MM.1S (cell line): ENCODE measurements at regions not wholly inside any gene's neighbourhood (a gene's known extent, or its start where the extent isn't known, plus 50 kb on each side); places are given as distances from the start of the nearest gene placed in this dataset.

Experiments
- DNase-seq: peaks from one replicate; pipeline ENCODE4 v3.0.0-alpha.2; 2015
- H2AFZ ChIP-seq: fragments of 300-600 bp; sonication (generic); 2 replicates; pipeline ENCODE4 v1.6.0; 2016; ENCODE audit warnings: antibody characterized with exemption, low read length
- H3F3A ChIP-seq: fragments of 300-600 bp; sonication (generic); 2 replicates; pipeline ENCODE4 v1.6.1; 2016; ENCODE audit warnings: mild to moderate bottlenecking, antibody characterized with exemption, low read length, moderate library complexity, mixed read lengths; ENCODE audit not compliant: insufficient read depth
- H3K27ac ChIP-seq: fragments of 300-600 bp; sonication (generic); 2 replicates; pipeline ENCODE4 v1.5.1; 2016; ENCODE audit warnings: mild to moderate bottlenecking, low read length
- H3K27me3 ChIP-seq: fragments of 300-600 bp; sonication (generic); replicated peaks from 2 replicates; pipeline ENCODE4 v1.6.0; 2016; ENCODE audit warnings: low read length; ENCODE audit not compliant: insufficient read depth
- H3K36me3 ChIP-seq: fragments of 300-600 bp; sonication (generic); replicated peaks from 2 replicates; pipeline ENCODE4 v1.6.1; 2016; ENCODE audit warnings: mild to moderate bottlenecking, low read length, mixed read lengths; ENCODE audit not compliant: insufficient read depth
- H3K4me1 ChIP-seq: fragments of 300-600 bp; sonication (generic); 2 replicates; pipeline ENCODE4 v1.6.1; 2016; ENCODE audit warnings: low read length, mixed read lengths
- H3K4me2 ChIP-seq: fragments of 300-600 bp; sonication (generic); 2 replicates; pipeline ENCODE4 v1.6.0; 2016; ENCODE audit warnings: low read depth, low read length
- H3K4me3 ChIP-seq: fragments of 300-600 bp; sonication (generic); 2 replicates; pipeline ENCODE4 v1.5.1; 2016; ENCODE audit warnings: low read length, mixed read lengths
- H3K79me2 ChIP-seq: fragments of 300-600 bp; sonication (generic); 2 replicates; pipeline ENCODE4 v1.6.1; 2016; ENCODE audit warnings: mixed run types, low read length, mixed read lengths
- H3K9ac ChIP-seq: fragments of 300-600 bp; sonication (generic); 2 replicates; pipeline ENCODE4 v1.6.1; 2016; ENCODE audit warnings: low read length, mixed read lengths
- H3K9me2 ChIP-seq: fragments of 300-600 bp; sonication (generic); replicated peaks from 2 replicates; pipeline ENCODE4 v1.6.1; 2016; ENCODE audit warnings: mild to moderate bottlenecking, low read length, mixed read lengths; ENCODE audit not compliant: insufficient read depth
- H3K9me3 ChIP-seq: fragments of 300-600 bp; sonication (generic); replicated peaks from 2 replicates; pipeline ENCODE4 v1.6.1; 2016; ENCODE audit warnings: mild to moderate bottlenecking, low read length, mixed read lengths; ENCODE audit not compliant: insufficient read depth
- H4K20me1 ChIP-seq: fragments of 300-600 bp; sonication (generic); 2 replicates; pipeline ENCODE4 v1.6.1; 2016; ENCODE audit warnings: mild to moderate bottlenecking, low read length, moderate library complexity, mixed read lengths; ENCODE audit not compliant: insufficient read depth
- CTCF ChIP-seq: fragments of 300-600 bp; sonication (generic); IDR thresholded peaks from 2 replicates; pipeline ENCODE4 v1.5.1; 2016; ENCODE audit warnings: antibody characterized with exemption, low read length, mixed read lengths
- EZH2 ChIP-seq: fragments of 300-600 bp; sonication (generic); optimal IDR thresholded peaks from 2 replicates; pipeline ENCODE3; 2017; ENCODE audit warnings: low read depth, mild to moderate bottlenecking, antibody characterized with exemption, low read length, mixed read lengths
- EZH2phosphoT487 ChIP-seq: fragments of 300-600 bp; sonication (generic); IDR thresholded peaks from 2 replicates; pipeline ENCODE4 v1.6.1; 2018; ENCODE audit warnings: antibody characterized with exemption, low read length

- no peaks in the 10 kb centered on the region for H3K36me3 ChIP-seq
- H3K9ac ChIP-seq, result no peak overlapping the region
- no peaks in the 10 kb centered on the region for H3K9me3 ChIP-seq
- H3F3A ChIP-seq, result no peaks in the 10 kb centered on the region
- no peak for DNase-seq
- H3K79me2 ChIP-seq, result no peaks in the 10 kb centered on the region
- H2AFZ ChIP-seq, result no peak overlapping the region
- H3K4me2 ChIP-seq, result no peak overlapping the region
- H3K9me2 ChIP-seq, result no peaks in the 10 kb centered on the region
- no peaks in the 10 kb centered on the region for H3K4me1 ChIP-seq
- no peaks in the 10 kb centered on the region for H4K20me1 ChIP-seq
- H3K27me3 ChIP-seq, result no peaks in the 10 kb centered on the region
- TF ChIP-seq EZH2, result no peak
- no peak for TF ChIP-seq EZH2phosphoT487
- no peak for TF ChIP-seq CTCF
- no peak overlapping the region for H3K27ac ChIP-seq
- H3K4me3 ChIP-seq, result no peak overlapping the region
Observed at GRCh38 chr12:67002720-67003119, 266.4 kb upstream of the CAND1 start.

GRCh38 chr12:67006610-67007009 lies 262.5 kb upstream of the CAND1 start:
- Histone ChIP-seq H4K20me1 (no peaks in the 10 kb centered on the region), H3K27ac (no peak overlapping the region), H3K4me1 (no peaks in the 10 kb centered on the region)

GRCh38 chr12:67014642-67015041 lies 254.5 kb upstream of the CAND1 start:
- H3K36me3 ChIP-seq, result no peaks in the 10 kb centered on the region
- no peaks in the 10 kb centered on the region for H4K20me1 ChIP-seq
- H3K4me2 ChIP-seq, result no peak overlapping the region
- DNase-seq, result no peak
- H3K4me3 ChIP-seq, result no peak overlapping the region
- TF ChIP-seq CTCF (no peak), EZH2 (no peak), EZH2phosphoT487 (no peak)
- H3F3A ChIP-seq, result no peaks in the 10 kb centered on the region
- no peaks in the 10 kb centered on the region for H3K79me2 ChIP-seq
- H3K9me2 ChIP-seq, result no peaks in the 10 kb centered on the region
- no peaks in the 10 kb centered on the region for H3K4me1 ChIP-seq
- no peak overlapping the region for H3K27ac ChIP-seq
- no peak overlapping the region for H3K9ac ChIP-seq
- no peak overlapping the region for H2AFZ ChIP-seq
- no peaks in the 10 kb centered on the region for H3K27me3 ChIP-seq
- H3K9me3 ChIP-seq, result no peaks in the 10 kb centered on the region

More at GRCh38 chr12:67006610-67007009, 262.5 kb upstream of the CAND1 start:
- no peak overlapping the region for H3K4me3 ChIP-seq
- H3F3A ChIP-seq, result no peaks in the 10 kb centered on the region
- DNase-seq, result no peak
- no peaks in the 10 kb centered on the region for H3K27me3 ChIP-seq
- no peak overlapping the region for H3K9ac ChIP-seq
- no peaks in the 10 kb centered on the region for H3K36me3 ChIP-seq
- H3K9me3 ChIP-seq, result no peaks in the 10 kb centered on the region
- H2AFZ ChIP-seq, result no peak overlapping the region
- no peaks in the 10 kb centered on the region for H3K79me2 ChIP-seq
- no peak overlapping the region for H3K4me2 ChIP-seq
- H3K9me2 ChIP-seq, result no peaks in the 10 kb centered on the region
- TF ChIP-seq CTCF (no peak), EZH2 (no peak), EZH2phosphoT487 (no peak)
